Coronary artery (tissue), 2 donors: ENCODE measurements at regions not wholly inside any gene's neighbourhood (a gene's known extent, or its start where the extent isn't known, plus 50 kb on each side); places are given as distances from the start of the nearest gene placed in this dataset.

ENCODE experiments used
- DNase-seq: peaks from one replicate; pipeline ENCODE4 v3.0.0-alpha.2; 2017; ENCODE audit warnings: low spot score
- H3K27ac ChIP-seq, 2 donors: fragments of 200-600 bp; sonication (generic); one replicate each; pipeline ENCODE4 v1.5.1; 2016 to 2019
- H3K4me3 ChIP-seq: fragments of 200-600 bp; sonication (generic); 2 replicates; pipeline ENCODE4 v1.5.1; 2016; ENCODE audit warnings: mild to moderate bottlenecking, moderate library complexity
- CTCF ChIP-seq: fragments of 200-600 bp; sonication (generic); IDR thresholded peaks from one replicate; pipeline ENCODE4 v1.5.1; 2019; ENCODE audit warnings: antibody characterized with exemption

- DNase-seq = no peak
- TF ChIP-seq CTCF = no peak
- Histone ChIP-seq H3K4me3 (no peak overlapping the region), H3K27ac (no peak overlapping the region)
Measured at GRCh38 chrX:148135738-148136137, 154.6 kb downstream of the FMR1NB start.

GRCh38 chrX:148146121-148146520, 165.0 kb downstream of the FMR1NB start:
- TF ChIP-seq CTCF = no peak
- H3K4me3 ChIP-seq = no peak overlapping the region
- no peak overlapping the region for H3K27ac ChIP-seq
- no peak for DNase-seq

- no peak overlapping the region for H3K4me3 ChIP-seq
- no peak overlapping the region for H3K27ac ChIP-seq
- no peak for TF ChIP-seq CTCF
Measured at GRCh38 chrX:148156986-148157385, 175.8 kb downstream of the FMR1NB start.

GRCh38 chrX:148159796-148160195, 178.7 kb downstream of the FMR1NB start:
- no peak overlapping the region for H3K27ac ChIP-seq
- no peak for DNase-seq
- no peak for TF ChIP-seq CTCF
- H3K4me3 ChIP-seq = no peak overlapping the region

More at GRCh38 chrX:148156986-148157385, 175.8 kb downstream of the FMR1NB start:
- no peak for DNase-seq

GRCh38 chrX:148161701-148162100, 180.6 kb downstream of the FMR1NB start:
- no peak for DNase-seq
- TF ChIP-seq CTCF = no peak
- Histone ChIP-seq H3K4me3 (no peak overlapping the region), H3K27ac (no peak overlapping the region)

GRCh38 chrX:148185631-148186030, 204.5 kb downstream of the FMR1NB start:
- H3K4me3 ChIP-seq = no peak overlapping the region
- no peak for TF ChIP-seq CTCF
- no peak for DNase-seq
- no peak overlapping the region for H3K27ac ChIP-seq

GRCh38 chrX:148192547-148192946, 211.4 kb downstream of the FMR1NB start:
- TF ChIP-seq CTCF = no peak
- Histone ChIP-seq H3K27ac (no peak overlapping the region), H3K4me3 (no peak overlapping the region)
- DNase-seq = no peak
